DND-41 (cell line): ENCODE measurements at regions not wholly inside any gene's neighbourhood (a gene's known extent, or its start where the extent isn't known, plus 50 kb on each side); places are given as distances from the start of the nearest gene placed in this dataset.

Experiments
- ATAC-seq: fragments of 200-7000 bp; cut with Tn5 transposase; 3 replicates; pipeline ENCODE4 v1.9.1; 2021; ENCODE audit warnings: low read depth; ENCODE audit not compliant: insufficient read depth
- DNase-seq: peaks from one replicate; pipeline ENCODE4 v3.0.0-alpha.2; 2020
- H2AFZ ChIP-seq: 2 replicates; pipeline ENCODE4 v1.6.0; 2012; ENCODE audit warnings: low read depth, low read length
- H3K27ac ChIP-seq: 2 replicates; pipeline ENCODE4 v1.5.1; 2012; ENCODE audit warnings: low read length, inconsistent platforms
- H3K27me3 ChIP-seq: fragments of 200-600 bp; sonication (generic); 2 replicates; pipeline ENCODE4 v1.6.0; 2012; ENCODE audit warnings: low read length, mild to moderate bottlenecking, inconsistent platforms; ENCODE audit not compliant: insufficient read depth, poor library complexity
- H3K36me3 ChIP-seq: 2 replicates; pipeline ENCODE4 v1.5.1; 2012; ENCODE audit warnings: low read length, inconsistent platforms; ENCODE audit not compliant: insufficient read depth
- H3K4me1 ChIP-seq: 2 replicates; pipeline ENCODE4 v1.5.1; 2012; ENCODE audit warnings: mild to moderate bottlenecking, low read length; ENCODE audit not compliant: insufficient read depth
- H3K4me2 ChIP-seq: 2 replicates; pipeline ENCODE4 v1.6.0; 2012; ENCODE audit warnings: mild to moderate bottlenecking, moderate library complexity, low read length, inconsistent platforms; ENCODE audit not compliant: insufficient read depth
- H3K4me3 ChIP-seq, 2 experiments: fragments of 200-600 bp in 1 of 2; shearing (Covaris generic) in 1 of 2; 2 replicates each; pipeline ENCODE4 v1.5.1; 2012 to 2016; ENCODE audit warnings: inconsistent platforms in 2 of 2, low read length in 2 of 2, mild to moderate bottlenecking in 2 of 2, low read depth in 1 of 2, moderate library complexity in 1 of 2
- H3K79me2 ChIP-seq: 2 replicates; pipeline ENCODE4 v1.6.0; 2012; ENCODE audit warnings: low read length, inconsistent platforms; ENCODE audit not compliant: insufficient read depth
- H3K9ac ChIP-seq: 2 replicates; pipeline ENCODE4 v1.6.0; 2012; ENCODE audit warnings: low read depth, mild to moderate bottlenecking, inconsistent platforms, low read length, moderate library complexity
- H3K9me3 ChIP-seq: 2 replicates; pipeline ENCODE4 v1.5.1; 2012; ENCODE audit warnings: low read length, moderate library complexity, mild to moderate bottlenecking, inconsistent platforms; ENCODE audit not compliant: insufficient read depth, severe bottlenecking
- H4K20me1 ChIP-seq: 2 replicates; pipeline ENCODE4 v1.6.0; 2012; ENCODE audit warnings: low read length; ENCODE audit not compliant: insufficient read depth
- CTCF ChIP-seq: IDR thresholded peaks from 2 replicates; pipeline ENCODE4 v1.5.1; 2012; ENCODE audit warnings: borderline replicate concordance, low read length, moderate library complexity, mild to moderate bottlenecking; ENCODE audit not compliant: poor library complexity, severe bottlenecking; ENCODE audit errors: extremely low read depth
- EZH2 ChIP-seq: IDR thresholded peaks from 3 replicates; pipeline ENCODE4 v1.6.1; 2012; ENCODE audit warnings: borderline replicate concordance, low read depth, mild to moderate bottlenecking, moderate library complexity, low read length, inconsistent platforms; ENCODE audit not compliant: severe bottlenecking

GRCh38 chr18:42563995-42564394 lies 551.5 kb downstream of the RIT2 start:
- Histone ChIP-seq H3K4me2 (no peak overlapping the region), H4K20me1 (no peaks in the 10 kb centered on the region), H3K27me3 (no peaks in the 10 kb centered on the region), H3K9ac (no peak overlapping the region), H3K4me1 (no peaks in the 10 kb centered on the region), H2AFZ (no peak overlapping the region), H3K27ac (no peak overlapping the region), H3K79me2 (no peaks in the 10 kb centered on the region), H3K9me3 (no peaks in the 10 kb centered on the region), H3K36me3 (no peaks in the 10 kb centered on the region), H3K4me3 (no peak overlapping the region)
- no peak for ATAC-seq
- DNase-seq = no peak
- TF ChIP-seq EZH2 = no peak
- TF ChIP-seq CTCF = no peak

GRCh38 chr18:42564761-42565160 lies 550.7 kb downstream of the RIT2 start:
- Histone ChIP-seq H3K79me2 (no peaks in the 10 kb centered on the region), H3K36me3 (no peaks in the 10 kb centered on the region), H3K9ac (no peak overlapping the region), H2AFZ (no peak overlapping the region), H3K4me1 (no peaks in the 10 kb centered on the region), H3K27me3 (no peaks in the 10 kb centered on the region), H3K4me2 (no peak overlapping the region), H3K4me3 (no peak overlapping the region), H4K20me1 (no peaks in the 10 kb centered on the region), H3K9me3 (no peaks in the 10 kb centered on the region), H3K27ac (no peak overlapping the region)
- TF ChIP-seq CTCF = no peak
- TF ChIP-seq EZH2 = no peak
- DNase-seq = no peak
- ATAC-seq = no peak

GRCh38 chr18:42568773-42569172 lies 546.7 kb downstream of the RIT2 start:
- H3K4me3 ChIP-seq = no peak overlapping the region
- ATAC-seq (no peak), DNase-seq (no peak)
- H3K79me2 ChIP-seq = no peaks in the 10 kb centered on the region
- H3K4me2 ChIP-seq = no peak overlapping the region
- H2AFZ ChIP-seq = no peak overlapping the region
- no peaks in the 10 kb centered on the region for H3K36me3 ChIP-seq
- no peaks in the 10 kb centered on the region for H3K9me3 ChIP-seq
- no peaks in the 10 kb centered on the region for H3K4me1 ChIP-seq
- H4K20me1 ChIP-seq = no peaks in the 10 kb centered on the region
- H3K27ac ChIP-seq = no peak overlapping the region
- H3K27me3 ChIP-seq = no peaks in the 10 kb centered on the region
- TF ChIP-seq CTCF (no peak), EZH2 (no peak)
- H3K9ac ChIP-seq = no peak overlapping the region

GRCh38 chr18:42574871-42575270 lies 540.6 kb downstream of the RIT2 start:
- ATAC-seq (no peak), DNase-seq (no peak)
- Histone ChIP-seq H3K9me3 (no peaks in the 10 kb centered on the region), H3K27me3 (no peaks in the 10 kb centered on the region), H3K27ac (no peak overlapping the region), H3K79me2 (no peaks in the 10 kb centered on the region), H3K4me2 (no peak overlapping the region), H2AFZ (no peak overlapping the region), H4K20me1 (no peaks in the 10 kb centered on the region), H3K4me3 (no peak overlapping the region), H3K9ac (no peak overlapping the region), H3K4me1 (no peaks in the 10 kb centered on the region), H3K36me3 (no peaks in the 10 kb centered on the region)
- TF ChIP-seq CTCF (no peak), EZH2 (no peak)
